HG03432 (cell line): ENCODE measurements at regions not wholly inside any gene's neighbourhood (a gene's known extent, or its start where the extent isn't known, plus 50 kb on each side); places are given as distances from the start of the nearest gene placed in this dataset.
A peak's percentile ranks its signal among the peaks of the same experiment; 100 is the strongest.
"Not testable (repeated sequence)": the region's sequence is repeated elsewhere in the genome, so short reads cannot be mapped to it uniquely, and the experiment has no call there.

ENCODE experiments used
- ATAC-seq: cut with Tn5 transposase; IDR thresholded peaks from one replicate; pipeline ENCODE4 v1.9.1; 2021; ENCODE audit warnings: mild to moderate bottlenecking, moderate library complexity; ENCODE audit not compliant: unreplicated experiment

DNA sequence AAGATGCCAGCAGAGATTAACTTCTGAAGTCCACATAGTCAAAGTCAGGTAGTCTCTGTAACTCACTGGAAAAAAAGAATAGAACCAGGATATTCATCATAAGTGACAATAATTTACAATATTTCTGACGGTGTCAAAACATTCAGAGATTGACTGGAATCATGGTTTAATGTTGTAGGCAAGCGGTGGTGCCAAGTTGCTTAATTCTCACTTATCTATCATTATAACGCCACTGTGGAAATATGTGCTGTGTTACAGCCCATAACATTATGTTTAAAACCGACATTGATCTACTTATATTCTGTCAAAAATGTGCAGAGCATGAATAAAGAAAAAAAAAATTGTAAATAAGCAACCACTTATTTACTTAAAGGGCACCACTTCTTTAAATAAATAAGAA is 801.7 kb downstream of the DIPK2A start:
- no peak for ATAC-seq

DNA sequence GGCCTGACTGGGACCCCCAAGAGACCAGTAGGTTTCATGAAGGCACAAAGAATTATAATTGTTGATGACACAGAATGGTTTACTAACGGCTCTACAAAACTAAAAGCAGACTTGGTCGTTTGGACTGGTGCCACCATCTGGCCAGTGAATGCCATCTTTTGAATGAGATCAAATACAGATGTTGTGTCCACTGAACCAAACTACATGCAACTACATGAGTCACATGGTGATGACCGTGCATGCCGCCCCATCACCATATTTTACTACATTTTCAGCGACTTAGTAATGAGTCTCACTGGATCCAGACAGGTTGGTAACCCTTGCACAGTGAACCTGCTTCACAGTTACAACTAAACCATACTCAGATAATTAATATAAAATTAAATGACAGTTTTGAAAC is 803.3 kb downstream of the DIPK2A start:
- no peak for ATAC-seq

- ATAC-seq, result no peak
Measured at GRCh38 chr3:144775551-144775950, 803.9 kb downstream of the DIPK2A start.

- no peak for ATAC-seq
Measured at GRCh38 chr3:144777906-144778305, 806.3 kb downstream of the DIPK2A start.

DNA sequence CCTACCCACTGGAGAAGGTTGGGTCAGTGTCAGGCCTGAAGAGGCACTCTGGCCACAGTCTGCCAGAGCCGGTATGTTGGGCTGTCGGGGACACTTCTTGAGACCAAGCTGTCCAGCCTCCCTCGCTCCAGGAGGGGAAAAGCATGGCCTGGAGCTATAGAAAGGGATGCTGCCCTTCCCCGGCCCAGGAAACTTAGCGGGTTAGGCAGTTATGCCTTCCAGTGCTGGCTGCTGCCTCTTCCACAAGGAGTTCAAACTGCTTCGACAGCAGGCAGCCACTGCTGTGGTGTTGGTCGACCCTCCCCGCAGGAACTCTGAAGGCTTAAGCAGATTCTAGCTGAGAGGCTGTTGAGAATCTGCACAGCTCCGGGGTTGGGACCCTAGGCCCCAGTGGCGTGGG is 819.4 kb downstream of the DIPK2A start:
- no peak for ATAC-seq

GRCh38 chr3:144801890-144802289 is 830.3 kb downstream of the DIPK2A start:
- ATAC-seq, result no peak

- peak; percentile 41 for ATAC-seq
Measured at GRCh38 chr3:144809380-144809779, 837.8 kb downstream of the DIPK2A start.

GRCh38 chr3:144810160-144810559 is 838.5 kb downstream of the DIPK2A start:
- ATAC-seq, result peak; percentile 96

- ATAC-seq, result no peak
Measured at GRCh38 chr3:144815655-144816054, 844.0 kb downstream of the DIPK2A start.

DNA sequence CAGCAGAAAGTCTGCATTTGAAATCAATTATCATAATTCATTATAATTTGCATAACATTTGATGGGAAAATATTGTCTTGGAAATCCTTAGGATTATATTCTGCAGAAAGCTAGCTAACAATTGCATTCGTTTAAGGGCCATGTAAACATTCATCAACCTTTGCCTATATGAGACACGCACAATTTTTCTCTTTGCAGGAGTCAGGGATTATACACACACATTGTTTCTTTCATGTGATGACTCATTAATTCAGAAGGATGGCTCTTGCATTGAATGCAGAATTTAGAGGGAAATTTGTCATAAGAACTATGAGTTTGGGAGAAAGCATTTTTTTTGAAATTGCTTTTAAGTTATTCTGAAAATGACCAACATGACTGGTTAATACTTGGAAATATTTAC is 844.7 kb downstream of the DIPK2A start:
- ATAC-seq, result no peak

- no peak for ATAC-seq
Measured at GRCh38 chr3:144818973-144819372, 847.4 kb downstream of the DIPK2A start.

GRCh38 chr3:144820232-144820631 is 848.6 kb downstream of the DIPK2A start:
- not testable (repeated sequence) for ATAC-seq

DNA sequence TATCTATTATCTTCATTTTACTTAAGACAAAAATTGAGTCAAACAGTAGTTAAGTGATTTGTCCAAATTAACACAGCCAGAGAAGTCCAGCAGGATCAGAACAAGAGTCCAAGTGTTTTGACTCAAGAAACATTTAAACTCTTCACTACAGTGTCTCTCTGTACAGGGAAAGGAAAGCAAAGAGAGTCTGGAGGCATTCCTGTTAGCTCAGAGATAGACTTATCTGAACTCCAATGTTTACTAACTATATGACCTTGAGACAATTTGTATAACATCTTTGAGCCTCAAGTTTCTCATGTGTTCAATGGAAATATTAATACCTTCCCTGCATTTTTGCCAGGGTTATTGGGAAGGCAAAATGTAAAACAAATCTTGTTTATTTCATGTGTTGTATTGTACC is 849.1 kb downstream of the DIPK2A start:
- ATAC-seq, result no peak

DNA sequence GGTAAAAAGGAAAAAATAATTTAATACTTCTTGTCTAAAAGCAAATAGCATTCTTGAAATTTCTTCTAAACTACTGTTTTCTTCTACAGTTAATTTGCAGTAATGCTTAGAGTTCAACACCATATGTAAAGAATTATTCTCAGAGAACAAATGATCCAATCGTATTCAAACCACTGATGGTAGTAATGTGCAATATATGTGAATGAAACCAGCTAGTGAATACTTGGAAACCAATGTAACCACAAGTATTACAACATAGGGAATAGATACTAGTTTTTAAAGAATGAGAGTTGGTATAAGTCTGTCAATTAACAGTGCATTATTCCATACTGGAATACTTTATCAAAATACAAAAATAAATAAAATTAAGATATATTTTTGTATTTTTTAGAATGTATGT is 850.0 kb downstream of the DIPK2A start:
- no peak for ATAC-seq

GRCh38 chr3:144822671-144823070 is 851.0 kb downstream of the DIPK2A start:
- ATAC-seq, result no peak

- no peak for ATAC-seq
Measured at GRCh38 chr3:144831955-144832716, 860.5 kb downstream of the DIPK2A start.

DNA sequence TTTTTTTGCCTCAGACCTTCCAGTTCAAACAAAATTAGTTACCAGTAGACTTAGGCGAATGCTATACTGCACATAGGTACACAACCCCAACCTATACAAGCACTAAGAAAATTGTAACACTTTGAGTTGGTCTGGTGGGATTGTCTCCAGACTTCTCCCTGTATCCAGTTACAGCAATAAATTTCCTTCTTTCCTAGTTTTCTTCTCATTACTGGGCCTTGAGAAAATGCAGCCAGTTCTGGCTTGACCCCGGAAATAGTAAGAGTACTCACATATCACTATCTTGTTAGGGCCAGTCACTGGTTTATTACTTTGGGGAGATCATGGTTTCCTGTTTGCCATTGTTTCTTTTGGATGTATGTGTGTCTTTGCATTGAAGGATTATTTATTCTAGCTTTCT is 868.4 kb downstream of the DIPK2A start:
- no peak for ATAC-seq

DNA sequence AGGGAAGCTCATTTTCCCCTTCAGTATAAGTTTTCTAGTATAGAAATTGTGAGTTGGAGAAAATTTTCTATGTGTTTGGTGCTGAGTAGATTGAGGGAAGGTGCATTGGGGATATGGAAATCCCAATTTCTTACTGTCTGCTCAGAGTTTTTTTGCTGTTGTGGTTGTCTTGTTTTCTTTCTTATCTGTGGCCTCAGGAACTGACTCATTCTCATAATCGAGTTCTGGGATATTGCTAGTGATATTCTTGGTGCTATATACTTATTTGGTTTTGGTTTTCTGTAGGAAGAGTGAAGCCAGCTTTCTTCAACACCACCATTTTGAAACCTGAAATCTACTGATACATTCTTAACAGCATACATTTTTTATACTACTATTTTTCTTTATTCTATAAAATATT is 869.2 kb downstream of the DIPK2A start:
- no peak for ATAC-seq

- no peak for ATAC-seq
Measured at GRCh38 chr3:144843099-144843498, 871.5 kb downstream of the DIPK2A start.

GRCh38 chr3:144852999-144853398 is 881.4 kb downstream of the DIPK2A start:
- no peak for ATAC-seq

GRCh38 chr3:144854020-144854419 is 882.4 kb downstream of the DIPK2A start:
- ATAC-seq, result not testable (repeated sequence)

DNA sequence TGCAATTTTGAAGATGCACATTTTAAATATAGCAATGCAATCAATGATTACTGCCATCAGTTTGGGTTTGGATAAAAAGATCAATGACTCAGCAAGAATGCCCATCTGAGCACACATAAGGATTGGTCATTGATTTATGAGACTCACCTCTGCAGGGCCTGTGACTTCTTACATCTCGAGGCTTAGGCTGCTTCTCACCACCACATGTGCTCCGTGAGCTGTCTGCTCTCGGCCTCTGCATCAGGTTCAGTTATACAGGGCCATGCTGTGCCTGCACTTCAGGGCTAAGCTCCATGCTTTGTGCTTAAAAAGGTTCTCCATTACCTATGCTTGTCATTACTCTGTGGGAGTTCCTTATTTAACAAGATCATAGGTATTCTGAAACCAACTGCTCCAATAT is 887.5 kb downstream of the DIPK2A start:
- ATAC-seq, result no peak

DNA sequence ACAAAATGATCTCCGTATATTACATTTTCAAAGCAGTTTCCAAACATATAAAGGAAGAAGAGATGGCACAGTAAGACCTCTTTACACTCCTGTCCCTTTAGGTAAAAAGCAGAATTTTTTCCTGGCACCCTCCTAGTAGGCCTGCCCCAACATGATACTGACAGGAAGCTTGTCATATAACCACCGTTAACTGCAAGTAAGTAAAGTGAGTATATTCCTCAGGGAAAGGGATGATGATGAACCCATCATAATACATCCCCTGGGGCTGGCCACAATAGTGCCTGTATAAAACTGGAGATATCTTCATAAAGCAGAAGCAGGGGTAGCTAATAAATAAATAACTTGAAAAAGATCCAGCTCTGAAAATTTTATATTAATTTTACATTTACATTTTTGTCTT is 893.0 kb downstream of the DIPK2A start:
- ATAC-seq, result no peak
